Ovary (tissue), 7 donors: ENCODE measurements at regions not wholly inside any gene's neighbourhood (a gene's known extent, or its start where the extent isn't known, plus 50 kb on each side); places are given as distances from the start of the nearest gene placed in this dataset. TPM values are rescaled to one million over a fixed set of nuclear protein-coding genes. Genes with fewer than 3 reads are reported as not detected.

Source experiments
- DNase-seq, 5 donors: peaks; one replicate each; pipeline ENCODE4 v3.0.0-alpha.2; 2019 to 2020
- H3K27ac ChIP-seq, 2 donors: fragments of 200-600 bp; one replicate each; pipeline versions ENCODE4 v1.5.1 to v1.8.0; 2019 to 2022
- H3K27me3 ChIP-seq: fragments of 200-600 bp; one replicate; pipeline ENCODE4 v1.8.0; 2022
- H3K36me3 ChIP-seq: fragments of 200-600 bp; sonication (generic); one replicate; pipeline ENCODE4 v1.5.1; 2019
- H3K4me1 ChIP-seq: one replicate; pipeline ENCODE4 v1.8.1; 2013; ENCODE audit warnings: mild to moderate bottlenecking, moderate library complexity; ENCODE audit not compliant: insufficient read depth
- H3K4me3 ChIP-seq: fragments of 200-600 bp; sonication (generic); one replicate; pipeline ENCODE4 v1.5.1; 2017
- H3K9me3 ChIP-seq, 2 donors: fragments of 200-600 bp in 1 of 2; sonication (generic) in 1 of 2; one replicate each; pipeline versions ENCODE4 v1.5.1 to v1.8.1; 2013 to 2019; ENCODE audit warnings: mild to moderate bottlenecking in 1 of 2, moderate library complexity in 1 of 2
- EP300 ChIP-seq: sonication (generic); formaldehyde crosslinking; IDR thresholded peaks from one replicate; pipeline ENCODE4 v1.6.1; 2017; ENCODE audit warnings: antibody characterized with exemption
- POLR2A ChIP-seq: fragments of 450-650 bp; IDR thresholded peaks from one replicate; pipeline ENCODE4 v1.6.1; 2017; ENCODE audit warnings: antibody characterized with exemption, mild to moderate bottlenecking, moderate library complexity
- WGBS, 3 donors: extraction: QIAGEN DNeasy Blood & Tissue Kit in 1 of 3; methylation state at CpG; one replicate each; pipeline versions ENCODE4 v1.1.5 to v1.1.7; 2013 to 2017; 5-methylcytosine and 5-hydroxymethylcytosine counted together
- intact Hi-C, 4 donors: fragments of 100-400 bp; cut with DNase I; formaldehyde crosslinking; loops; one replicate each; pipeline versions ENCODE4 v1.11.0 to v1.15.1; 2022 to 2023
- small RNA-seq: library from RNA; depleted of rRNA; stranded (forward); fragments of <200 nt; gene quantifications from one replicate; pipeline ENCODE3, GENCODE V24; 2016
- TF ChIP-seq, protein P1 (sequence below), 3 donors: fragments of 450-650 bp in 2 of 3; fragments of 200-600 bp in 1 of 3; IDR thresholded peaks; one replicate each; pipeline versions ENCODE4 v1.5.1 to v1.8.0; 2016 to 2022; ENCODE audit warnings: antibody characterized with exemption in 3 of 3, mild to moderate bottlenecking in 1 of 3
- donor health status: DM: no; HTN: no; CAD: no; lungs with moderate emphysema.
- donor health status: DM: no; HTN: no; CAD: no.
- donor health status: Bipolar disorder and iron deficiency.
- donor health status: DM: no; HTN: no; CAD: no.
- donor health status: DM: yes; HTN: yes; CAD: no.

DNA sequence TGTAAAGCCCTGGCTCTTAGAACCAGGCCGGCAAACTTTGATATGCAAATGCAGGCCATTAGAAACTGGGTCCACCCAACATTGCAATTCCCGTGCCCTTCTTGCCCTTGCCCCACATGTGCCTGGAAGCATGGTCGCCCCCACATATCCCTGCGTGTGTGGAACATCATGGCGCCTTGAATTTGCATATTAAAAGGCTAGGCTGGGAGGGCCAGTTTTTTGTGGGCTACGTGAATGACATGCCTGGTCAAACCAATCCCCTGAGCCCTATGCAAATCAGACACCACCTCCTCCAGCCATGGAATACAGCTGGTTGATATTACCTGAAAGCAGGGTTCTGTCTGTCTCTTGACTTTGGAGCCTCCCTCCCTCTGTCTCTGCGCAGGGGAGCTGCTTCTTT lies 58.7 kb upstream of the ARHGEF26 start:
- Histone ChIP-seq H3K4me1 (no peaks in the 10 kb centered on the region), H3K36me3 (no peaks in the 10 kb centered on the region), H3K9me3 (no peaks in the 10 kb centered on the region), H3K27me3 (no peaks in the 10 kb centered on the region), H3K27ac (no peak overlapping the region), H3K4me3 (no peak overlapping the region)
- 87 to 92% (median 90%) methylated on average over 7 of the region's 7 CpGs for WGBS, 3 donors
- TF ChIP-seq EP300 (no peak), POLR2A (no peak)
- TF ChIP-seq, protein P1, sequence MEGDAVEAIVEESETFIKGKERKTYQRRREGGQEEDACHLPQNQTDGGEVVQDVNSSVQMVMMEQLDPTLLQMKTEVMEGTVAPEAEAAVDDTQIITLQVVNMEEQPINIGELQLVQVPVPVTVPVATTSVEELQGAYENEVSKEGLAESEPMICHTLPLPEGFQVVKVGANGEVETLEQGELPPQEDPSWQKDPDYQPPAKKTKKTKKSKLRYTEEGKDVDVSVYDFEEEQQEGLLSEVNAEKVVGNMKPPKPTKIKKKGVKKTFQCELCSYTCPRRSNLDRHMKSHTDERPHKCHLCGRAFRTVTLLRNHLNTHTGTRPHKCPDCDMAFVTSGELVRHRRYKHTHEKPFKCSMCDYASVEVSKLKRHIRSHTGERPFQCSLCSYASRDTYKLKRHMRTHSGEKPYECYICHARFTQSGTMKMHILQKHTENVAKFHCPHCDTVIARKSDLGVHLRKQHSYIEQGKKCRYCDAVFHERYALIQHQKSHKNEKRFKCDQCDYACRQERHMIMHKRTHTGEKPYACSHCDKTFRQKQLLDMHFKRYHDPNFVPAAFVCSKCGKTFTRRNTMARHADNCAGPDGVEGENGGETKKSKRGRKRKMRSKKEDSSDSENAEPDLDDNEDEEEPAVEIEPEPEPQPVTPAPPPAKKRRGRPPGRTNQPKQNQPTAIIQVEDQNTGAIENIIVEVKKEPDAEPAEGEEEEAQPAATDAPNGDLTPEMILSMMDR (IDR thresholded peaks at IDR 0.05), result no peak
- intact Hi-C loops, result no loop called here
- no peak for DNase-seq

DNA sequence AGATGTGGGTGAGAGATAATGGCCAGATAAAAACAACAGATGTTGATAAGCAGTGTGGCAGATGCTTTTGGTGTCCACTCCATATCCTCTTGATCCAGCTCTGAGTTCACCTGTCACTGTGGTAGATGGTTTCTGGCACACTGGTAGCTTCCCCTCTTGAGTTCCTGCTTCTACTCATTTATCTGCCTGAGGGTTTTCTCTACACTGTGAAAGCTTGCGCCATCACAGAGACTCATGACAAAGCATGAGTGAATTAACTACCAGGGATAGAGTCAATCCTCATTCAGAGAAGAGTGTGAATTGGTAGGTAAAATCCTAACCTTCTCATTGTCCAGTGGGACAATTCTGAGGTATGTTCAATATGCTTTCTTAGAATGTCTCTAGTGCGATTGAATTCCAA lies 50.0 kb upstream of the ARHGEF26 start:
- DNase-seq, result no peak
- WGBS, 3 donors, result 92 to 99% (median 97%) methylated on average over 2 of the region's 2 CpGs
- Histone ChIP-seq H3K4me3 (no peak overlapping the region), H3K36me3 (no peaks in the 10 kb centered on the region), H3K27ac (no peak overlapping the region), H3K27me3 (no peaks in the 10 kb centered on the region), H3K9me3 (no peaks in the 10 kb centered on the region), H3K4me1 (no peaks in the 10 kb centered on the region)
- intact Hi-C loops, result no loop called here
- TF ChIP-seq POLR2A (no peak), EP300 (no peak)
- TF ChIP-seq, protein P1 (IDR thresholded peaks at IDR 0.05), result no peak

Small RNAs in the stretch of these regions (small RNA-seq; reads per million reads assigned to genes)
- not detected for gene RF00019
- gene RF00096, result not detected
- gene RNU6-901P, result not detected
